Subcutaneous abdominal adipose tissue (tissue), 5 donors: ENCODE measurements at regions not wholly inside any gene's neighbourhood (a gene's known extent, or its start where the extent isn't known, plus 50 kb on each side); places are given as distances from the start of the nearest gene placed in this dataset.

Experiments used
- H3K27ac ChIP-seq: one replicate; pipeline ENCODE4 v1.7.0; 2013; ENCODE audit warnings: low read depth, mild to moderate bottlenecking, inconsistent platforms, low read length, moderate library complexity
- H3K27me3 ChIP-seq, 5 donors: one replicate each; pipeline ENCODE4 v1.7.0; 2013; ENCODE audit warnings: low read length in 5 of 5, inconsistent platforms in 1 of 5; ENCODE audit not compliant: control insufficient read depth in 5 of 5, insufficient read depth in 4 of 5
- H3K36me3 ChIP-seq, 5 donors: one replicate each; pipeline ENCODE4 v1.7.0; 2013; ENCODE audit warnings: low read length in 5 of 5; ENCODE audit not compliant: control insufficient read depth in 5 of 5, insufficient read depth in 5 of 5
- H3K4me1 ChIP-seq, 5 donors: one replicate each; pipeline ENCODE4 v1.7.0; 2013; ENCODE audit warnings: low read length in 5 of 5, mild to moderate bottlenecking in 3 of 5, moderate library complexity in 1 of 5; ENCODE audit not compliant: control insufficient read depth in 5 of 5, insufficient read depth in 5 of 5
- H3K4me3 ChIP-seq, 5 donors: one replicate each; pipeline ENCODE4 v1.7.0; 2013; ENCODE audit warnings: low read length in 5 of 5, low read depth in 1 of 5
- H3K9ac ChIP-seq, 5 donors: one replicate each; pipeline ENCODE4 v1.7.0; 2013; ENCODE audit warnings: low read length in 5 of 5, mild to moderate bottlenecking in 4 of 5, moderate library complexity in 3 of 5
- H3K9me3 ChIP-seq, 5 donors: one replicate each; pipeline ENCODE4 v1.7.0; 2013; ENCODE audit warnings: low read length in 5 of 5; ENCODE audit not compliant: control insufficient read depth in 5 of 5
- donor health status: healthy.
- donor health status: healthy.
- donor health status: healthy.
- donor health status: healthy.
- donor health status: healthy.

DNA sequence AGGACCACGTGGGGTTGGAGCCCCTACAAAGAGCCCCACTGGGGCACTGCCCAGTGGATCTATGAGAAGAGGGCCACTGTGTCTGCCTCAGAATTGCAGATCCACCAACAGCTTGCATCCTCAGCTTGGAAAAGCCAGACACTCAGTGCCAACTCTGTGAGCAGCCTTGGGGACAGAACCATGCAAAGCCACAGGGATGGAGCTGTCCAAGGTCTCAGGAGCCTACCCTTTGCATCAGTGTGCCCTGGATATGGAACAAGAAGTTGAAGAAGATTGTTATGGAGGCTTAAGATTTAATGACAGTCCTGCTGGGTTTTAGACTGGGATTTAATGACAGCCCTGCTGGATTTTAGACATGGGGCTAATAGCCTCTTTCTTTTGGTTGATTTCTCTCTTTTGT, 1670.9 kb downstream of the PLA2G4A start:
- Histone ChIP-seq H3K9me3 (peaks cover 0 to 12% (median 5%) of the 10 kb centered on the region in 5 donors), H3K4me3 (no peak overlapping the region), H3K27me3 (no peaks in the 10 kb centered on the region), H3K9ac (no peak overlapping the region), H3K27ac (no peak overlapping the region), H3K4me1 (no peaks in the 10 kb centered on the region), H3K36me3 (no peaks in the 10 kb centered on the region)

DNA sequence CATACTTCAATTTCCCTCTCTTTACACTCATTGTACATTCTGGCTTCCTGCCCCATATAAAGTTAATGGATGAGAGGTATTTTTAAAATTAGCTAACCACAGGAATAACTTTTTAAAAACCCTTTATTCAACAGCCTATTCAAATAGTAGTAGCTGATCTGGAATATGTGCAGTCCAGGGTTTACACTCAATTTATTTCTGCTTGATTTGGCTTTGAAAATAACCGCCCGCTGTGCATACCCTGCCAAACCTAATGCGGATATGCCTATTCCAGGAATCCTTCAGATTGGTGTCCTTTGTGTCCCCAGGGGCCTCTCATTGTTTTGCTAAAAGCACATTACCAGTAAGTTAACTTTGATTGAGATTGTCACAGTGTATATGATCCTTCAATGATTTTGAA, 1686.2 kb downstream of the PLA2G4A start:
- Histone ChIP-seq H3K36me3 (no peaks in the 10 kb centered on the region), H3K4me1 (no peaks in the 10 kb centered on the region), H3K27ac (no peak overlapping the region), H3K27me3 (no peaks in the 10 kb centered on the region), H3K4me3 (no peak overlapping the region), H3K9ac (no peak overlapping the region), H3K9me3 (no peaks in the 10 kb centered on the region)

DNA sequence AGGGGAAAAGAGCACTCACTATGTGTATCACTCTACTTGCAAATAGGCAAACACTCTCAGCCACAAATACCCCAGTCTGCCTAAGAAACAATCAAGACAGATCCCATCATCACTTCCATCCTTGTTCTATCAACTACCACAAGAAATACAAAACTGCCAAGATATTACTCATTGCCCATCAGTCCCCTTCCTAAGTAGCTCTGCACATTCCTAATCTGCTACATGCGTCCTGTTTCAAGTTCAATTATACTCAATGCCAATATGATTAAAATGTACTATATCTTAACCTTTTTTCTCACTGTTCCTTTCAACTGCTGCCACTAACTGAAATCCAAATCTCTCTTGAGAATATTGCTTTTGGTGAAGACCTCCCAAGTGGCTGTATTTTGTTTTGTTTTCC, 1688.4 kb downstream of the PLA2G4A start:
- no peaks in the 10 kb centered on the region for H3K36me3 ChIP-seq
- H3K4me3 ChIP-seq, result no peak overlapping the region
- no peak overlapping the region for H3K9ac ChIP-seq
- no peak overlapping the region for H3K27ac ChIP-seq
- no peaks in the 10 kb centered on the region for H3K27me3 ChIP-seq
- no peaks in the 10 kb centered on the region for H3K9me3 ChIP-seq
- H3K4me1 ChIP-seq, result no peaks in the 10 kb centered on the region

DNA sequence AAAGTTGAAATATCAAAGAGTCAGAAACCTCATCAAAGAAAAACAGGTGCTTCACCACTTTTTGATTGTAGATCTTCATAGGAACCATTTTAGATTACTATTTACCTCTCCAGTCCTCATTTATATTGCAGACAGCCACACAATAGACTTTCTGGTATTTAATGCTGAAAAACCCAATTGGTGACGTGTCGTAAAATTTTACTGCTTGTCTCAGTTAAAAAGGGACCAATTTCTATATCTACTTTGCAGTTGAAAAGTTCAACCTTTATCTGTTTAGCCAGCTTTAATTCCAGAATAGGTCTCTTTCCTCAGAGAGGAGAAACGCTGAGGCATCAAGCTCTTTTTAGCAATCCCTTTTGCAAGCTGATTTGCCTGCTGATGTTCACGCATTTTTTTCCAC, 1722.4 kb downstream of the PLA2G4A start:
- no peaks in the 10 kb centered on the region for H3K4me1 ChIP-seq
- peaks cover 0 to 3% (median 0%) of the 10 kb centered on the region in 5 donors for H3K9me3 ChIP-seq
- no peaks in the 10 kb centered on the region for H3K36me3 ChIP-seq
- no peaks in the 10 kb centered on the region for H3K27me3 ChIP-seq
- no peak overlapping the region for H3K27ac ChIP-seq
- H3K9ac ChIP-seq, result no peak overlapping the region
- H3K4me3 ChIP-seq, result no peak overlapping the region

DNA sequence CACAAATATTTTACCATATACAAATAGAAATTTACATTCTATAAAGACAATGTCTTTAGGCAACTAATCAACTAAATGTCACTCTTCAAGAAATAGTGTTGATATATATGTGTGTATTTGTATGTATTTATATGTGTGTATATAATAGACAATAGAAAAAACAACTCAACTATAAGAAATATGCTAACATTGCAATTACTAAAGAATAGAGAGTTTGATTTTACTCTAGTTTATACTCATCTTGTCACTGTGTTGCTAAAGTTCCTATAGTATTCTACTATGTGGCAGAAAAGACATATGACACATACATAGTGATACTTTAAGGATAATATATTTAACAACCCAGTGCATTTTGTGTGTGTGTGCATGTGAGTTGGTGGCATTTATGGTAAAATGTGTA, 1728.3 kb downstream of the PLA2G4A start:
- Histone ChIP-seq H3K27ac (no peak overlapping the region), H3K9ac (no peak overlapping the region), H3K9me3 (no peaks in the 10 kb centered on the region), H3K4me3 (no peak overlapping the region), H3K36me3 (no peaks in the 10 kb centered on the region), H3K4me1 (no peaks in the 10 kb centered on the region), H3K27me3 (no peaks in the 10 kb centered on the region)

DNA sequence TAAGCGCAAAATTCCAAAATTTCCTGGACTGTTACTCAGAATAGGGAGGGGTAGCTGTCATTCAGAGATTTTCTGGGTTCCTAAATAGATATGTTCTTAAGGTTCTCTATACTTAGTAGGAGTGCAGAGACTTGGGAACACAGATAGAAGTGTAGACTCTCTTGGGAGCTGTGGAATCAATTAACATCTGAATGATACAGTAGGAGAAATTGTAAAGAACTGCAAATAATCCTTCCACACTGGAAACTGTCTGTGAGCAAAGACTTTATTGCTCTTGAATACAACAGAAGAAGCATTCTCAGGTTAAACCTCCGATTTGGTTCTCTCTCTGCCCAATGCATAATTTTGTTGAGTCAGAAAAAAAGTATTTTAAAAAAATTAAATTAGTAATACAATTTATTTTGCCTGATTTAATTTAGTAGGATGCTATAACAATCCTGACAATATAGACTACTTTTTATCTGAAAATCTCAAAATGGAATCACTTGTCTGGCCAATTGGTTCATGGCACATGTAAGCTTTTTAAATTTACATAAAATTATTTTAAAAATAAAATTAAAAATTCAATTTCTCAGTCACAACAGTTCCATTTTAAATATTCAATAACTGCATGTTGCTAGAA, 1754.3 kb downstream of the PLA2G4A start:
- no peaks in the 10 kb centered on the region for H3K9me3 ChIP-seq
- H3K27me3 ChIP-seq, result no peaks in the 10 kb centered on the region
- no peak overlapping the region for H3K4me3 ChIP-seq
- no peaks in the 10 kb centered on the region for H3K4me1 ChIP-seq
- H3K27ac ChIP-seq, result no peak overlapping the region
- H3K9ac ChIP-seq, result no peak overlapping the region
- H3K36me3 ChIP-seq, result no peaks in the 10 kb centered on the region

DNA sequence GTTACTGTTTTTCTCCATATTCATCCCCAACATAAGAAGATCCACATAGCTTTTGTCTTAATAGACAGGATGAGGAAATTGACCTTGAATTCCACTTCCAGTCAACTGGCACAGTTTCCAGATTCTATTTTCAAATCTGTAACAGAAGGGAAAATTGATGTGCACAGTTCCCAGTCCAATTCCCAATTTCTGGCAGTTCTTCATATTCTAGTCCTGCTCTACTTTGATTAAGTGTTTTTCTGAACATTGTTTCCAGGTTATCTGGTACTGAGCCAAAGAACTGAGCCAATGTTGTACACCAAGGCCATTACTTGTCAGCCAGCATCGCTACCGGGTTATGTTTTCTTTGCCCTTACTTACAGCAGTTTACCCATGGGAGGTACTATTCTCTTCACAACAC, 1755.4 kb downstream of the PLA2G4A start:
- Histone ChIP-seq H3K27ac (no peak overlapping the region), H3K27me3 (no peaks in the 10 kb centered on the region), H3K9ac (no peak overlapping the region), H3K36me3 (no peaks in the 10 kb centered on the region), H3K9me3 (no peaks in the 10 kb centered on the region), H3K4me3 (no peak overlapping the region), H3K4me1 (no peaks in the 10 kb centered on the region)

DNA sequence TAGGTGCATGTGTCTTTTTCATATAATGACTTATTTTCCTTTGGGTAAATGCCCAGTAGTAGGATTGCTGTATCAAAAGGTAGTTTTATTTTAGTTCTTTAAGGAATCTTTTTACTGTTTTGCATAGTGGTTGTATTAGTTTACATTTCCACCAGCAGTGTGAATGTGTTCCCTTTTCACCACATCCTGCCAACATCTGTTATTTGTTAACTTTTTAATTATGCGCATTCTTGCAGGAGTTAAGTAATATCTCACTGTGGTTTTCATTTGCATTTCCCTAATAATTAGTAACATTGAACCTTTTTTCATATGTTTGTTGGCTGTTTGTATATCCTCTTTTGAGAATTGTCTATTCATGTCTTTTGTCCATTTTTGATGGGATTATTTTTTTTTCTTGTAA, 1761.9 kb downstream of the PLA2G4A start:
- H3K27ac ChIP-seq, result no peak overlapping the region
- H3K9ac ChIP-seq, result no peak overlapping the region
- H3K36me3 ChIP-seq, result no peaks in the 10 kb centered on the region
- H3K9me3 ChIP-seq, result no peaks in the 10 kb centered on the region
- no peaks in the 10 kb centered on the region for H3K27me3 ChIP-seq
- no peak overlapping the region for H3K4me3 ChIP-seq
- H3K4me1 ChIP-seq, result no peaks in the 10 kb centered on the region

DNA sequence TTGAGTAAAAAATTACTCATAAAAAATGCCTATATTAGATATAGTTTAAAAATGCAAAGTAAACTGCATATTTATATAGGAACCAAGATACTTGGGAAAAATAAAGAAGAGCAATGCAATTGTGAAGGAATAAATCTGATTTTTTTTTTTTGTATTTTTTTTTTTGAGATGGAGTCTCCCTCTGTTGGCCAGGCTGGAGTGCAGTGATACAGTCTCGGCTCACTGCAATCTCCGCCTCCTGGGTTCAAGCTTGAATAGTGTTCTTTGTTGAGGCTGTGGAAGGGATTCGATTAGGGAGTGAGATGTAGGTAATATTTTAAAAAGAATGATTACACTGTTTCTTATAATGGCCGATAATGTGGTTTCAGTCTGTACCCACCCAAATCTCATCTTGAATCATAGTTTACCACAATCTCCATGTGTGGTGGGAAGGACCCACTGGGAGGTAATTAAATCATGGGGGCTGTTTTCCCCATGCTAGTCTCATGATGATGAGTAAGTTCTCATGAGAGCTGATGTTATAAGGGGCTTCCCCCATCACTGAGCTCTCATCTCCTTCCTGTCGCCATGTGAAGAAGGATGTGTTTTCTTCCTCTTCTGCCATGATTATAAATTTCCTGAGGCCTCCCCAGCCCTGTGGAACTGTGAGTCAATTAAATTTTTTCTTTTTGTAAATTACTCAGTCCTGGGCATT, 1765.9 kb downstream of the PLA2G4A start:
- Histone ChIP-seq H3K9me3 (no peaks in the 10 kb centered on the region), H3K4me1 (no peaks in the 10 kb centered on the region), H3K27me3 (no peaks in the 10 kb centered on the region), H3K4me3 (no peak overlapping the region), H3K27ac (no peak overlapping the region), H3K9ac (no peak overlapping the region), H3K36me3 (no peaks in the 10 kb centered on the region)

DNA sequence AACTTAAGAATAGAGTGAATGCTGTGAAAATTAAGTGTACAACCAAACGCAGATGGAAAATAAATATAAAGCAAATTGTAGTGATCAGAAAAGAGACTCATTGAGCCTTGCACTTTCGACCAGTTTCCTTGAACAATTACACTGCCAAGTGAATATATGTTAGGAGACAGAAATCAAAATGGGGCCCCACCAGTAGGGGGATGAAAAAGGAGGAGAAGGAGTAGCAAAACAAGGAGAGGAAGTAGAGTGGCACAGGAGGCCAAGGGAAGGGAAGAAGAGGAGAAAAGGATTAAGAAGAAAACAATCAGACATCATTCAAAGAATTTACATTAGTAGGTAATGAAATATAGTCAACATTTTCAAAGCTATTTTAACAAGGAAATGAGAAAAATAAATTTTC, 1770.6 kb downstream of the PLA2G4A start:
- Histone ChIP-seq H3K4me3 (no peak overlapping the region), H3K27ac (no peak overlapping the region), H3K36me3 (no peaks in the 10 kb centered on the region), H3K4me1 (no peaks in the 10 kb centered on the region), H3K27me3 (no peaks in the 10 kb centered on the region), H3K9me3 (no peaks in the 10 kb centered on the region), H3K9ac (no peak overlapping the region)
